GM23338 (cell line): ENCODE measurements at regions not wholly inside any gene's neighbourhood (a gene's known extent, or its start where the extent isn't known, plus 50 kb on each side); places are given as distances from the start of the nearest gene placed in this dataset.

Experiments used
- ATAC-seq: fragments of 200-7000 bp; cut with Tn5 transposase; 3 replicates; pipeline ENCODE4 v1.9.1; 2020
- DNase-seq: peaks from one replicate; pipeline ENCODE4 v3.0.0-alpha.2; 2015; ENCODE audit warnings: low spot score
- H2AFZ ChIP-seq: fragments of 200-600 bp; sonication (generic); 2 replicates; pipeline ENCODE4 v1.8.0; 2016; ENCODE audit warnings: antibody characterized with exemption, mild to moderate bottlenecking, moderate library complexity
- H3F3A ChIP-seq: fragments of 200-600 bp; sonication (generic); replicated peaks from 2 replicates; pipeline ENCODE4 v1.8.0; 2017; ENCODE audit warnings: antibody characterized with exemption, mixed run types, low read depth
- H3K27ac ChIP-seq: fragments of 200-600 bp; sonication (generic); 2 replicates; pipeline ENCODE4 v1.6.1; 2016; ENCODE audit warnings: low read depth
- H3K27me3 ChIP-seq: fragments of 200-600 bp; sonication (generic); 2 replicates; pipeline ENCODE4 v1.8.0; 2016; ENCODE audit warnings: mild to moderate bottlenecking, mixed run types, moderate library complexity; ENCODE audit not compliant: insufficient read depth
- H3K36me3 ChIP-seq: fragments of 200-600 bp; sonication (generic); 2 replicates; pipeline ENCODE4 v1.8.0; 2016; ENCODE audit warnings: mild to moderate bottlenecking; ENCODE audit not compliant: insufficient read depth
- H3K4me1 ChIP-seq: fragments of 200-600 bp; sonication (generic); 2 replicates; pipeline ENCODE4 v1.8.0; 2016; ENCODE audit warnings: mild to moderate bottlenecking, moderate library complexity; ENCODE audit not compliant: insufficient read depth
- H3K4me2 ChIP-seq: fragments of 200-600 bp; sonication (generic); 2 replicates; pipeline ENCODE4 v1.7.1; 2017; ENCODE audit warnings: mixed run types
- H3K4me3 ChIP-seq: fragments of 200-600 bp; sonication (generic); 2 replicates; pipeline ENCODE4 v1.6.1; 2016; ENCODE audit warnings: mixed run types
- H3K79me2 ChIP-seq: fragments of 200-600 bp; sonication (generic); replicated peaks from 2 replicates; pipeline ENCODE4 v1.8.0; 2017; ENCODE audit warnings: mild to moderate bottlenecking; ENCODE audit not compliant: insufficient read depth
- H3K9me2 ChIP-seq: fragments of 200-600 bp; sonication (generic); 2 replicates; pipeline ENCODE4 v1.8.0; 2017; ENCODE audit not compliant: insufficient read depth
- H4K20me1 ChIP-seq: fragments of 200-600 bp; sonication (generic); replicated peaks from 2 replicates; pipeline ENCODE4 v1.8.0; 2017; ENCODE audit warnings: mild to moderate bottlenecking; ENCODE audit not compliant: insufficient read depth
- H3K27ac Mint-ChIP-seq: 2 replicates; pipeline ENCODE4 v1.8.0; 2020; ENCODE audit warnings: inconsistent platforms, mild to moderate bottlenecking, moderate library complexity, mixed read lengths
- H3K27me3 Mint-ChIP-seq: 3 replicates; pipeline ENCODE4 v1.8.0; 2022; ENCODE audit warnings: low read depth, mild to moderate bottlenecking, moderate library complexity, mixed read lengths, inconsistent platforms; ENCODE audit not compliant: insufficient read depth, poor library complexity
- H3K36me3 Mint-ChIP-seq: 3 replicates; pipeline ENCODE4 v1.8.0; 2021; ENCODE audit warnings: low read depth, mild to moderate bottlenecking, inconsistent platforms, moderate library complexity, mixed read lengths
- H3K4me1 Mint-ChIP-seq: 3 replicates; pipeline ENCODE4 v1.8.0; 2020; ENCODE audit warnings: mild to moderate bottlenecking, inconsistent platforms, mixed read lengths
- H3K4me3 Mint-ChIP-seq: 3 replicates; pipeline ENCODE4 v1.8.0; 2021; ENCODE audit warnings: moderate library complexity, mild to moderate bottlenecking, inconsistent platforms, mixed read lengths
- H3K9me3 Mint-ChIP-seq: 3 replicates; pipeline ENCODE4 v1.8.0; 2020; ENCODE audit warnings: moderate library complexity, mild to moderate bottlenecking, inconsistent platforms, mixed read lengths
- CREB1 ChIP-seq: fragments of 250-450 bp; sonication (Bioruptor Pico); IDR thresholded peaks from 2 replicates; pipeline ENCODE4 v1.5.0; 2020; ENCODE audit warnings: low read depth, mild to moderate bottlenecking, moderate library complexity
- EZH2 ChIP-seq: fragments of 200-600 bp; sonication (generic); IDR thresholded peaks from one replicate; pipeline ENCODE4 v1.8.0; 2017; ENCODE audit warnings: antibody characterized with exemption, mild to moderate bottlenecking, low read depth; ENCODE audit not compliant: unreplicated experiment
- EZH2phosphoT487 ChIP-seq: fragments of 200-600 bp; sonication (generic); IDR thresholded peaks from one replicate; pipeline ENCODE4 v1.8.1; 2018; ENCODE audit warnings: antibody characterized with exemption; ENCODE audit not compliant: unreplicated experiment
- JUNB ChIP-seq: IDR thresholded peaks from one replicate; pipeline ENCODE4 v1.6.1; 2016; ENCODE audit warnings: antibody characterized with exemption; ENCODE audit not compliant: unreplicated experiment
- NANOG ChIP-seq: IDR thresholded peaks from 2 replicates; pipeline ENCODE4 v1.6.1; 2016; ENCODE audit warnings: antibody characterized with exemption, borderline replicate concordance
- POLR2AphosphoS5 ChIP-seq: IDR thresholded peaks from 2 replicates; pipeline ENCODE4 v1.6.1; 2016; ENCODE audit warnings: antibody characterized with exemption, low read depth
- STAT1 ChIP-seq: IDR thresholded peaks from one replicate; pipeline ENCODE4 v1.6.1; 2016; ENCODE audit warnings: antibody characterized with exemption; ENCODE audit not compliant: unreplicated experiment
- ZNF114 ChIP-seq: fragments of 250-450 bp; sonication (Bioruptor Pico); IDR thresholded peaks from 2 replicates; pipeline ENCODE4 v1.5.0; 2020; ENCODE audit warnings: mild to moderate bottlenecking, moderate library complexity
- ZNF331 ChIP-seq: fragments of 250-450 bp; sonication (Bioruptor Pico); IDR thresholded peaks from 2 replicates; pipeline ENCODE4 v1.5.0; 2020; ENCODE audit warnings: low read depth, mild to moderate bottlenecking, moderate library complexity
- TF ChIP-seq, protein P1 (sequence below): fragments of 250-450 bp; sonication (Bioruptor Pico); IDR thresholded peaks from 2 replicates; pipeline ENCODE4 v1.5.0; 2020; ENCODE audit warnings: mild to moderate bottlenecking, moderate library complexity
- TF ChIP-seq, protein P2 (sequence below): IDR thresholded peaks from one replicate; pipeline ENCODE4 v1.6.1; 2018; ENCODE audit warnings: antibody characterized with exemption; ENCODE audit not compliant: unreplicated experiment
- TF ChIP-seq, protein P3 (sequence below), 2 experiments: fragments of 200-600 bp in 1 of 2; sonication (generic) in 1 of 2; conservative IDR thresholded peaks; 2 replicates each; pipeline versions ENCODE4 v1.5.1 to v1.6.1; 2016 to 2017; ENCODE audit warnings: antibody characterized with exemption in 2 of 2, low read depth in 2 of 2, mild to moderate bottlenecking in 2 of 2, moderate library complexity in 1 of 2
- TF ChIP-seq, protein P4 (sequence below): IDR thresholded peaks from 2 replicates; pipeline ENCODE4 v1.6.1; 2016; ENCODE audit warnings: antibody characterized with exemption

DNA sequence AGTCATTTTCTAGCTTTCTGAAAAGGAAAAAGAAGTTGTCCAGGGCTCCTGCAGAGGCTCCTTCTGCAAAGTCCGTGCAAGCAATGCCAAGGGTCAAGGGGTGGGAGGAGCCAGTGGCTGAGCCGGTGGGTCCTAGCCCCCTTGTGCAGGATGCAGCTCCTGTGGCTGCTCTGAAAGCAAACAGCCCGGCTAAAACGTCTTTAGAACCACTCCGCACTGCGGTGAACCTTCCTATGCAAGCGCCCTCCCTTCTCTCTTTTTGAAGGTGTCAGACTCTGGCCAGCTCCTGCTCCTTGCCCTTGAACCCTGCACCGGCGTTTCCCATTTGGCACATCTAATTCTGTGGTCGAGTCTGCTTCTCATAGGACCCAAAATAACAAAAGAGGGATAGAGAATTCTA is 183.1 kb downstream of the UACA start:
- H3K4me2 ChIP-seq, result no peak overlapping the region
- H3K4me3 ChIP-seq, result no peak overlapping the region
- ATAC-seq (no peak), DNase-seq (no peak)
- TF ChIP-seq POLR2AphosphoS5 (no peak), CREB1 (CRISPR knock-in tag) (no peak), NANOG (no peak), EZH2phosphoT487 (no peak), ZNF114 (CRISPR knock-in tag) (no peak), JUNB (no peak), STAT1 (no peak), EZH2 (no peak), ZNF331 (CRISPR knock-in tag) (no peak)
- TF ChIP-seq, protein P1, sequence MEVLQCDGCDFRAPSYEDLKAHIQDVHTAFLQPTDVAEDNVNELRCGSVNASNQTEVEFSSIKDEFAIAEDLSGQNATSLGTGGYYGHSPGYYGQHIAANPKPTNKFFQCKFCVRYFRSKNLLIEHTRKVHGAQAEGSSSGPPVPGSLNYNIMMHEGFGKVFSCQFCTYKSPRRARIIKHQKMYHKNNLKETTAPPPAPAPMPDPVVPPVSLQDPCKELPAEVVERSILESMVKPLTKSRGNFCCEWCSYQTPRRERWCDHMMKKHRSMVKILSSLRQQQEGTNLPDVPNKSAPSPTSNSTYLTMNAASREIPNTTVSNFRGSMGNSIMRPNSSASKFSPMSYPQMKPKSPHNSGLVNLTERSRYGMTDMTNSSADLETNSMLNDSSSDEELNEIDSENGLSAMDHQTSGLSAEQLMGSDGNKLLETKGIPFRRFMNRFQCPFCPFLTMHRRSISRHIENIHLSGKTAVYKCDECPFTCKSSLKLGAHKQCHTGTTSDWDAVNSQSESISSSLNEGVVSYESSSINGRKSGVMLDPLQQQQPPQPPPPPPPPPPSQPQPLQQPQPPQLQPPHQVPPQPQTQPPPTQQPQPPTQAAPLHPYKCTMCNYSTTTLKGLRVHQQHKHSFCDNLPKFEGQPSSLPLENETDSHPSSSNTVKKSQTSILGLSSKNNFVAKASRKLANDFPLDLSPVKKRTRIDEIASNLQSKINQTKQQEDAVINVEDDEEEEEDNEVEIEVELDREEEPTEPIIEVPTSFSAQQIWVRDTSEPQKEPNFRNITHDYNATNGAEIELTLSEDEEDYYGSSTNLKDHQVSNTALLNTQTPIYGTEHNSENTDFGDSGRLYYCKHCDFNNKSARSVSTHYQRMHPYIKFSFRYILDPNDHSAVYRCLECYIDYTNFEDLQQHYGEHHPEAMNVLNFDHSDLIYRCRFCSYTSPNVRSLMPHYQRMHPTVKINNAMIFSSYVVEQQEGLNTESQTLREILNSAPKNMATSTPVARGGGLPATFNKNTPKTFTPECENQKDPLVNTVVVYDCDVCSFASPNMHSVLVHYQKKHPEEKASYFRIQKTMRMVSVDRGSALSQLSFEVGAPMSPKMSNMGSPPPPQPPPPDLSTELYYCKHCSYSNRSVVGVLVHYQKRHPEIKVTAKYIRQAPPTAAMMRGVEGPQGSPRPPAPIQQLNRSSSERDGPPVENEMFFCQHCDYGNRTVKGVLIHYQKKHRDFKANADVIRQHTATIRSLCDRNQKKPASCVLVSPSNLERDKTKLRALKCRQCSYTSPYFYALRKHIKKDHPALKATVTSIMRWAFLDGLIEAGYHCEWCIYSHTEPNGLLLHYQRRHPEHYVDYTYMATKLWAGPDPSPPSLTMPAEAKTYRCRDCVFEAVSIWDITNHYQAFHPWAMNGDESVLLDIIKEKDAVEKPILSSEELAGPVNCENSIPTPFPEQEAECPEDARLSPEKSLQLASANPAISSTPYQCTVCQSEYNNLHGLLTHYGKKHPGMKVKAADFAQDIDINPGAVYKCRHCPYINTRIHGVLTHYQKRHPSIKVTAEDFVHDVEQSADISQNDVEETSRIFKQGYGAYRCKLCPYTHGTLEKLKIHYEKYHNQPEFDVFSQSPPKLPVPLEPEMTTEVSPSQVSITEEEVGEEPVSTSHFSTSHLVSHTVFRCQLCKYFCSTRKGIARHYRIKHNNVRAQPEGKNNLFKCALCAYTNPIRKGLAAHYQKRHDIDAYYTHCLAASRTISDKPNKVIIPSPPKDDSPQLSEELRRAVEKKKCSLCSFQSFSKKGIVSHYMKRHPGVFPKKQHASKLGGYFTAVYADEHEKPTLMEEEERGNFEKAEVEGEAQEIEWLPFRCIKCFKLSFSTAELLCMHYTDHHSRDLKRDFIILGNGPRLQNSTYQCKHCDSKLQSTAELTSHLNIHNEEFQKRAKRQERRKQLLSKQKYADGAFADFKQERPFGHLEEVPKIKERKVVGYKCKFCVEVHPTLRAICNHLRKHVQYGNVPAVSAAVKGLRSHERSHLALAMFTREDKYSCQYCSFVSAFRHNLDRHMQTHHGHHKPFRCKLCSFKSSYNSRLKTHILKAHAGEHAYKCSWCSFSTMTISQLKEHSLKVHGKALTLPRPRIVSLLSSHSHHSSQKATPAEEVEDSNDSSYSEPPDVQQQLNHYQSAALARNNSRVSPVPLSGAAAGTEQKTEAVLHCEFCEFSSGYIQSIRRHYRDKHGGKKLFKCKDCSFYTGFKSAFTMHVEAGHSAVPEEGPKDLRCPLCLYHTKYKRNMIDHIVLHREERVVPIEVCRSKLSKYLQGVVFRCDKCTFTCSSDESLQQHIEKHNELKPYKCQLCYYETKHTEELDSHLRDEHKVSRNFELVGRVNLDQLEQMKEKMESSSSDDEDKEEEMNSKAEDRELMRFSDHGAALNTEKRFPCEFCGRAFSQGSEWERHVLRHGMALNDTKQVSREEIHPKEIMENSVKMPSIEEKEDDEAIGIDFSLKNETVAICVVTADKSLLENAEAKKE (CRISPR knock-in tag), result no peak
- TF ChIP-seq, protein P2, sequence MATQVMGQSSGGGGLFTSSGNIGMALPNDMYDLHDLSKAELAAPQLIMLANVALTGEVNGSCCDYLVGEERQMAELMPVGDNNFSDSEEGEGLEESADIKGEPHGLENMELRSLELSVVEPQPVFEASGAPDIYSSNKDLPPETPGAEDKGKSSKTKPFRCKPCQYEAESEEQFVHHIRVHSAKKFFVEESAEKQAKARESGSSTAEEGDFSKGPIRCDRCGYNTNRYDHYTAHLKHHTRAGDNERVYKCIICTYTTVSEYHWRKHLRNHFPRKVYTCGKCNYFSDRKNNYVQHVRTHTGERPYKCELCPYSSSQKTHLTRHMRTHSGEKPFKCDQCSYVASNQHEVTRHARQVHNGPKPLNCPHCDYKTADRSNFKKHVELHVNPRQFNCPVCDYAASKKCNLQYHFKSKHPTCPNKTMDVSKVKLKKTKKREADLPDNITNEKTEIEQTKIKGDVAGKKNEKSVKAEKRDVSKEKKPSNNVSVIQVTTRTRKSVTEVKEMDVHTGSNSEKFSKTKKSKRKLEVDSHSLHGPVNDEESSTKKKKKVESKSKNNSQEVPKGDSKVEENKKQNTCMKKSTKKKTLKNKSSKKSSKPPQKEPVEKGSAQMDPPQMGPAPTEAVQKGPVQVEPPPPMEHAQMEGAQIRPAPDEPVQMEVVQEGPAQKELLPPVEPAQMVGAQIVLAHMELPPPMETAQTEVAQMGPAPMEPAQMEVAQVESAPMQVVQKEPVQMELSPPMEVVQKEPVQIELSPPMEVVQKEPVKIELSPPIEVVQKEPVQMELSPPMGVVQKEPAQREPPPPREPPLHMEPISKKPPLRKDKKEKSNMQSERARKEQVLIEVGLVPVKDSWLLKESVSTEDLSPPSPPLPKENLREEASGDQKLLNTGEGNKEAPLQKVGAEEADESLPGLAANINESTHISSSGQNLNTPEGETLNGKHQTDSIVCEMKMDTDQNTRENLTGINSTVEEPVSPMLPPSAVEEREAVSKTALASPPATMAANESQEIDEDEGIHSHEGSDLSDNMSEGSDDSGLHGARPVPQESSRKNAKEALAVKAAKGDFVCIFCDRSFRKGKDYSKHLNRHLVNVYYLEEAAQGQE, result no peak
- TF ChIP-seq, protein P3, sequence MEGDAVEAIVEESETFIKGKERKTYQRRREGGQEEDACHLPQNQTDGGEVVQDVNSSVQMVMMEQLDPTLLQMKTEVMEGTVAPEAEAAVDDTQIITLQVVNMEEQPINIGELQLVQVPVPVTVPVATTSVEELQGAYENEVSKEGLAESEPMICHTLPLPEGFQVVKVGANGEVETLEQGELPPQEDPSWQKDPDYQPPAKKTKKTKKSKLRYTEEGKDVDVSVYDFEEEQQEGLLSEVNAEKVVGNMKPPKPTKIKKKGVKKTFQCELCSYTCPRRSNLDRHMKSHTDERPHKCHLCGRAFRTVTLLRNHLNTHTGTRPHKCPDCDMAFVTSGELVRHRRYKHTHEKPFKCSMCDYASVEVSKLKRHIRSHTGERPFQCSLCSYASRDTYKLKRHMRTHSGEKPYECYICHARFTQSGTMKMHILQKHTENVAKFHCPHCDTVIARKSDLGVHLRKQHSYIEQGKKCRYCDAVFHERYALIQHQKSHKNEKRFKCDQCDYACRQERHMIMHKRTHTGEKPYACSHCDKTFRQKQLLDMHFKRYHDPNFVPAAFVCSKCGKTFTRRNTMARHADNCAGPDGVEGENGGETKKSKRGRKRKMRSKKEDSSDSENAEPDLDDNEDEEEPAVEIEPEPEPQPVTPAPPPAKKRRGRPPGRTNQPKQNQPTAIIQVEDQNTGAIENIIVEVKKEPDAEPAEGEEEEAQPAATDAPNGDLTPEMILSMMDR (conservative IDR thresholded peaks at IDR 0.05; ENCODE audit: low read depth in 2 of 2), result no peak
- TF ChIP-seq, protein P4, sequence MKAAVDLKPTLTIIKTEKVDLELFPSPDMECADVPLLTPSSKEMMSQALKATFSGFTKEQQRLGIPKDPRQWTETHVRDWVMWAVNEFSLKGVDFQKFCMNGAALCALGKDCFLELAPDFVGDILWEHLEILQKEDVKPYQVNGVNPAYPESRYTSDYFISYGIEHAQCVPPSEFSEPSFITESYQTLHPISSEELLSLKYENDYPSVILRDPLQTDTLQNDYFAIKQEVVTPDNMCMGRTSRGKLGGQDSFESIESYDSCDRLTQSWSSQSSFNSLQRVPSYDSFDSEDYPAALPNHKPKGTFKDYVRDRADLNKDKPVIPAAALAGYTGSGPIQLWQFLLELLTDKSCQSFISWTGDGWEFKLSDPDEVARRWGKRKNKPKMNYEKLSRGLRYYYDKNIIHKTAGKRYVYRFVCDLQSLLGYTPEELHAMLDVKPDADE, result no peak
- H3K79me2 ChIP-seq, result no peaks in the 10 kb centered on the region
- H3K9me3 Mint-ChIP-seq, result 0 out of 3 replicates have a peak, but pooled peaks cover 3% of the 10 kb centered on the region
- H3K36me3 Mint-ChIP-seq, result no peaks in the 10 kb centered on the region
- no peaks in the 10 kb centered on the region for H3F3A ChIP-seq
- H3K9me2 ChIP-seq, result no peaks in the 10 kb centered on the region
- no peak overlapping the region for H3K27ac Mint-ChIP-seq
- 0 out of 2 replicates have a peak, but pooled peaks cover 3% of the 10 kb centered on the region for H4K20me1 ChIP-seq
- peaks cover 11% of the 10 kb centered on the region for H3K4me1 Mint-ChIP-seq
- H2AFZ ChIP-seq, result no peak overlapping the region
- no peak overlapping the region for H3K4me3 Mint-ChIP-seq
- H3K4me1 ChIP-seq, result 0 out of 2 replicates have a peak, but pooled peaks cover 6% of the 10 kb centered on the region
- peaks cover 13% of the 10 kb centered on the region for H3K27me3 ChIP-seq
- H3K27ac ChIP-seq, result no peak overlapping the region
- H3K27me3 Mint-ChIP-seq, result peaks cover 10% of the 10 kb centered on the region
- no peaks in the 10 kb centered on the region for H3K36me3 ChIP-seq
